ENCODE measurements at regions not wholly inside any gene's neighbourhood (a gene's known extent, or its start where the extent isn't known, plus 50 kb on each side); places are given as distances from the start of the nearest gene placed in this dataset.

DNA sequence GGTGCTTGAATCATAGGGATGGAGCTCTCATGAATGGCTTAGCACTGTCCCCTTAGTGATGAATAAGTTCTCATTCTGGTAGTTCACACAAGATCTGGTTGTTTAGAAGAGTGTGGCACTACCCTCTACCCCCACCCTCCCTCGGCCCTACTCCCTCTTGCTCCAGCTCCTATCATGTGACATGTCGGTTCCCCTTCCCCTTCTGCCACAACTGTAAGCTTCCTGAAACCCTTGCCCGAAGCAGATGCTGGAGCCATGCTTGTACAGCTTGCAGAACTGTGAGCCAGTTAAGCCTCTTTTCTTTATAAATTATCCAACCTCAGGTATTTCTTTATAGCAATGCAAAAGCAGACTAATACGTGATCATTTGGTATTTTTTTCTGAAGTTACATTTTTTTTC is 1012.6 kb downstream of the BCL11A start:
- peak; percentile 0 to 35 (median 18) for DNase-seq

DNA sequence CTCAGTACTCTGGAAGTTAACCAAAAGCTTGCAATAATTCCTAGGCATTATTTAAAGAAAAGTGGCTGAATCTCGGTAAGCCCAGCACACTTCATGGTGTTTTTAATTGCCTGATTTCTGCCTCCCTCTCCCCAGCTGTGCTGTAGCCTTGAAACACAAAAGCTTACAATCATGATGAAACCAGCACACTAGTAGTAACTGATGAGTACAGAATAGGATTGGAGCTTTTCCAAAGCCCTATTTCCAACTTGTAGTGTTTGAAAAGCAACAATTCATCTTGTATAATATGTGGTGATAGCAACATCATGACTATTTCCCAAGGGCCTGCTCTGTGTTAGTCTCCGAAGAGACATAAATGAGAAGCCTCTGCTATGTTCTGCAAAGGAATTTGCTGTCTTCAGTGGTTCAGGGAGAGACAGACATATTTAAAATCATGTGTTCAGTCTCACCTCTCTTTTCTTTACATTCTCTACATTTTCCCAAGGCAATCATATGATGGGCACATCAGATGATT is 1015.0 kb downstream of the BCL11A start:
- DNase-seq = no peak

DNA sequence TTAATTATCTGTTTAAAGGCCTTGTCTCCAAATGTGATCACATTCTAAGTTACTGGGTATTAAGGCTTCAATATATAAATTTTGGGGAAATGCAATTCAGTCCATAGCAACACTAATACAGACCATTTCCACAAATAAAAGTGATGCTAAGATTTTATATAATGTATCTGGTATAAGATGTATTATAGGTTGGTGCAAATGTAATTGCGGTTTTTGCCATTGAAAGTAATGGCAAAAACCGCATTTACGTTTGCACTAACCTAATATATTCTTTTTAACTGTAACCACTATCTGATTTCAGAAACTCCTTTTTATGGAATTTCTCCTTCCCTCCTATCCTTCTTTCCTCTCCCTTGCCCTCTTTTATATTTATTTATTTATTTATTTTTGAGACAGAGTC is 1020.6 kb downstream of the BCL11A start:
- DNase-seq = no peak

DNA sequence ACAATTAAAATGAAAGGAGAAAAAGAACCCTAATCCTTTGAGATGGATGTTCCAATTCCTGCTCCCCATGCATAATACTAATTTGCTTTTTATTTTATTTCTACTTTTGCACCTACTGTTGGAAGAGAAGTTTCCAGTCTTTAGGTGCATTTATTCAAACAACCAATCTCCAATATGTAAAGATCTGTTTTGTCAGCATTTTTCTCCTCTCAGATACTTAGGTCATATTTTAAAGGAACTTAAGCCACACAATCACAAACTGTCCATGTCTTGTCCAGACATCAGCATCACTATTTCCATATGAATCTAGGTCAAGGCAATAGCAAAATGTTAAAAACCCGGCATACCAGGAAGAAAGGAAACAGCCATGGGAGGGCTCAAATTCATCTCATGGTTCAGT is 1023.2 kb downstream of the BCL11A start:
- DNase-seq = no peak

DNA sequence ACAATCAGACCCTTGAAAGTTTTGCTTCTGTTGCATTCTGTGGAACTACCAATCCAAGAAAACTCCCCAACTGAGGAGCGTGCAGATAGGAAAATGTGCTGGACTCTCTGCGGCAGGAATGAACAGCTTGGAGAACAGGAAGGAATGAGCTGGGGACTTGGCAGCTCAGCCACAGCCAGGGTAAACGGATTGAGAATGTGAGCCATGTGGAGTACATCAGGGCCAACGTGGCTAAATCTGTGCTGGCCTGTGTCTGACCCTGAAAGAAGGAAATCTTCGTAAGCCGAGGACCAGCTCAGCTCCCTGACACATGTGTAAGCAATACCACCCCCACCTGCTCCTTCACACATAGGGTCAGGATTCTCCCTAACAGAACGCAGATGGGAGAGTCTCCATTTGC is 1023.7 kb downstream of the BCL11A start:
- DNase-seq = no peak

DNA sequence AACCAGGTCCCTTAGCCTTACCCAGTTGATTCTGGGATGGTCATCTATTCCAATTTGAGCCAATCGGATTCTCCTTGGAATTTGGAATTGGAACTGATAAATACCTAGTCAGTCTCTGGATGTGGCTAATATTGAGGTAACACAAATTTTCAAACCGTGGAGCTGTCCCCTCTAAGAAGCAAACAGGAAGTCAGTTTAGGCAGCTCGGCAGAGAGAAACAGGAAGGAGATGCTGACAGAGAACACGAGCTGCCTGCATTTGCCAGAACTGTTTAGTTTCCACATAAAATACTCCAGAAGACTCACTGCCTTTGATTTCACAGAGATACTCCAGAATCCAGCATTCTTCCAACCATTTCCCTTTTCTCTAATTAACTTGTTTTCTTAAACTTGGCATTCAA is 1024.9 kb downstream of the BCL11A start:
- DNase-seq = peak in 3 of 4 experiments; percentile 4 to 27 (median 11)

DNA sequence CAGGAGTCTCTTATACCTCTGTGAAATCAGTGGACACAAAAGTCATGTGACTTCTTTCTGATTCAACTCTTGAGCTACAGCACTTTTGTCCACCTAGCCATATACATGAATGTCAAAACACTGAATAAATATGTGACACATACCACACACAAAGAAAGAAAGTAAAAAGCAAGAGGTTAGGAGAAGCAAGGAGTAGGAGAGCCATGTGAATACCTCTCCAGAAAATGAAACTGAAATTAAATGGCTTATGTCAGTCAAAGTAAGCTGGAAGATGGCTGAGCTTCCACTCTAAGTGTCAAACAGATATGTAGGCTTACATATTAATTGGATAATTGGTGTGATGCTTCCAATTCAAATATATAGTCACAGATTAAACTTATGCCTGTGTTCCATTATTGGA is 1050.5 kb downstream of the BCL11A start:
- no peak for DNase-seq

DNA sequence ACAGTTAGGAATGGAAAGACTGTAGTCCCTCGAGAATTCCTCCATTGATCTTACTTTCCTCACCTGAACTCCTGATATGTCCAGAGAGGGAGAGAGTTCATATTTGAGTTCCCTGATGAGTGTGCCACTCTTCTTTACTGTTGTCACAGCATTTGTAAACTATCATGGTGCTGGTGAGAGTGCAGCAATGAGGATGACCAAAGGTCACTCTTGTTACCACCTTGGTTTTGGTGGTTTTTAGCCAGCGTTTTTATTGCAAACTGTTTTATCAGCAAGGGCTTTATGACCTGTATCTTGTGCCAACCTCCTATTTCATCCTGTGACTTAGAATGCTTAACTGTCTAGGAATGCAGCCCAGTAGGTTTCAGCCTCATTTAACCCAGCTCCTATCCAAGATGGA is 1062.5 kb downstream of the BCL11A start:
- no peak for DNase-seq

DNA sequence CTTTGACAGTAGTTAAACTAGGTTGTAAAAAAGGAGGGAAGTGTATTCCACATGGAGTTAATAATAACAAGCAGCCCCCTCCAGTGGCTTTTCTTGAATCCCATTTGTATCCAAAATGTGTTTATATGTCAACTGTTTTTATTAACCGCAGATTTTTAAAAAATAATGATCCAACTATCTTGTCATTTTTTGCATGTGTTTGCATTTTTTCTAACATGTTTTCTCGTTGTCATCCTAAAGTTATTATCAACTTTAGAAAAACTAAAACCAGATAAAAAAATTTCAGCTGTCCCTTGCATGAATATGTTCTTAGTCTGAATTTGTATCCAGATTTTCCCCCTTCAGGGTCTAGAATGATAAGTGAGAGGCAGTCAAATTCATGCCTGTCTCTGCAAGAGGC is 1063.3 kb downstream of the BCL11A start:
- DNase-seq = no peak

DNA sequence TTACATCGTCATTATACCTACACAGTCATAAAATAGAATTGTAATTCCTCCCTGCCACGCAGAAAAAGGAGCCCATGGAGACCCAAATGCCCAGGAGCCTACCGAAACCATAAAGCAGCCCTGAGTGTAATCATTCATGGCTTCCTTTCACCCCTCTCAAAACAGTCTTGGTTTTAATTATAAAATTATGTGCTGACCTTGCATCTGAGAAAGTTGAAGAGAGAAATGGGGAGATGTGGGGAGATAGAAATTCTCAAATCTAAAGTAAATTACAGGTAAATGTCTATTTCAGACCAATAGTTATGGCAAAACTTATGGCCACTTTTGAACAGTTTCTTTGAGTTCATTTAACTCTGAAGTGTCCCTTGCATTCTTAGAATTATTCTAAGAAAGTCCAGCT is 1068.8 kb downstream of the BCL11A start:
- no peak for DNase-seq

DNA sequence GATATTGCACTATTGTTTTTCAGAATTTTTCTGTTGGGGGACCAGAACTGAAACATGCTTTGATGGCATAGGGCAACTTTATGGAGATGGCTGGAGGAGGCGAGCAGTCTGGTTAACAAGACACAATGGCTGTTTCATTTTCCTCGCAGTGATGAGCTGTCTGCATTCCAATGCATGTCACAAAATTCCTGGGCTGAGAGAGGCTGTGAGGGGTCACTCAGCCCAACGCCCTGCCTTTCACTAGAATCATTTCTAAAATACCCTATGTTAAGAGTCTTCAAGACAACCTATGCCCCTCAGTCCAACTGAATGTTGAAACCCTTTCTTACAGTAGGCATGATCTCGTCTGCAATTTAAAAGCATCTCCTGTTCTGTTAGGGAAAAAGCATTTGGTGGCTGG is 1090.0 kb downstream of the BCL11A start:
- DNase-seq = no peak

DNA sequence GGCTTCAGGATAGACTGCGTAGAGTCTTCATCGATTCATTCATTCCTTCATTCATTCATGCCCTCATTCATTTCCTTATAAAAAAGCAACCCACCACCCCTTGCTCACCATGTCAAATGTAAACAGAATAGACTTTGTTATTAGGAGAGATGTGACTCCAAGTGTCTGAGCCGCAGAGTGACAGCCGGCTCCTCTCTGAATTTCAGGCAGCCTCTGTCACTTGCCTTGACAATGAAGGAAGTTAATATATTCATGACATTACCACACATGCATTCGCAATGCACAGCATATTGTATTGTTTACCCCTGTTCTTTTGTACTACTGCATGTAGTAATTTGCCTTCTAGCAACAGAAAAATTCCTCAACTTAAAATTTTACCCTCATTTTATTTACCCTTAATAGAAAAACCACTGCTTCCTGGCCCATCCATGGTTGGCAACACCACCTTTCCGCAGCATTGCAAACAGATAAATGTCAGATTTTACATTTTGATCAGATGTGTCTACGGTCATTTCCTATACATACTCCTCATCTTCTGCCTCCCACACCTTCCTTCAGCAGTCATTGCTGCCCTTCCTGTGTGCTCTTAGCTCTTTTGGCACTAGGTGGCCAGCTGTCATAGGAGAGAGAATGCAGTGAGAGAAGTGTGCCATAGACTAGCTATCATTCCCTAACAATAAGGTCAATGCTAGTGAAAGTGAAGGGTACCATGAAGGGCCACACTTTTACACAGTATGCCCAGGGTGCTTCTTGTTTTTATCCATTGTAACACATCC is 1090.8 kb downstream of the BCL11A start:
- peak in 3 of 4 experiments; percentile 2 to 10 (median 3) for DNase-seq

DNA sequence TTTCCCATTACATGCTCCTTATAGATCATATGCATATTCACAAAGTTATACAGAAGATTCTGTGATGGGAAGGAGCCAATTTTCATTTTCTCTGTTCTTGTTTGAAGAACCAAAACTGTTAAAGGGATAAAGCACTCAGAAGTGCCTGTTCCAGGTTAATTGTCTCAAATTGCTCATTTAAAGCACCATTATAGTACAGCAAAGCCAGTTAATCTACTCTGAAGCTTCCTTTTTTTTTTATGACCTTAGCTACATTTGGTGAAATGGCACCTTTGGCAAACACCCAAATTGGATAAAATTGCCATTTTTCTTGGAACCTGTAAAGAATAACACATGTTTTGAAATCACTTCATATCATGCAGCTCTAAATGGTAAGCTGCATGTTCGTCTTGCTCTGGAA is 1092.3 kb downstream of the BCL11A start:
- DNase-seq = no peak

DNA sequence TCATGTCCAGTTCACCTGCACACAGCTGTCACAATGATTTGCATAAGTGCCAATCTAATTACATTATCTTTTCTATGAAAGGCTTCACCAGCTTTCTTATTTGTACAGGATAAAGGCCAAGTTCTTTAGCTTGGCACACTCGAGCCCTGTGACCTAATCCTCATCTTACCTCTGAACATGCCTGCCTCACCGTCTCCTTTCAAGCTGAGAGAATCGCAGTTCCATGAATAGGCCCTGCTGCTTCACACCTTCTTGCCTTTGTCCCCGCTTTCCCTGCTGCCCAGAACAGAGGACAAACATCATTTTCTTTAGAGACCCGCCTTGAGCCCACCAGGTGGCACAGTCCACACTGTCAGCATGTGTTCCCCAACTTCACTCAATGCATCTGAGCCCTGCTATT is 1094.7 kb downstream of the BCL11A start:
- no peak for DNase-seq

DNA sequence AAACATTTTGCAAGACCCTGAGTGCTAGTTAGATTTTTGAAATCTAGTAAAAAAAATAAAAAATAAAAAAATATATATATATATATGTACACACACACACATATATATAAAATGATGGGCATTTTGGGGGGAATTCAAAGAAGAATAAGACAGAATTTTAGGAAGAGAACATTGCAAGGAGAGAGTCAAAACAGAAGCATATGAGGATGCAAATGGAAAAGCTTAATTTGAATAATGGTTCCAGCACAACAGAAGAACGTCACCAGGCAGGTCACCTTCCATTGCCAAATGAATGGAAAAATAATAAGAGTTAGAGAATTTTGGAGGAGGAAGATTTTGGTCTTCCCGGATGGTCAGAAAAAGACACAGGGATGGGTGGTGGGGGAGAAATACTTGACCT is 1097.2 kb downstream of the BCL11A start:
- no peak for DNase-seq

DNA sequence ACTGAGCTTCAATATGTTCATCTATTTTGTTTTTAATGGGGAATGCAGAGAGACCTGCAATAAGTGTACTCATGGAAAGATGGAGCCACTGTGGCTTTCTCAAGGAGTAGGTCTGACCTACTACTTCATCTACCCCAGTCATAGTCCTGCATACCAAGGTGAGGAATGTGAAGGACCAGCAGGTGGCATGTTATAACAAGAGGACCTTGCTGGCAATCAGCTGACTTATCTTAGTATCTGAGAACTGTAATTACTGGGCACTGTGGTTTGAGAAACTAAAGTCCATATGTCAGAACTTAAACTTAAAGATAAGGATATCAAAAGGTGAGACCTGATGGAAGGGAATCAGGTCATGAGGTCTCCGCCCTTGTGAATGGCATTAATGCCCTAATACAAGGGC is 1104.2 kb downstream of the BCL11A start:
- DNase-seq = peak in 3 of 4 experiments; percentile 3 to 21 (median 18)

DNA sequence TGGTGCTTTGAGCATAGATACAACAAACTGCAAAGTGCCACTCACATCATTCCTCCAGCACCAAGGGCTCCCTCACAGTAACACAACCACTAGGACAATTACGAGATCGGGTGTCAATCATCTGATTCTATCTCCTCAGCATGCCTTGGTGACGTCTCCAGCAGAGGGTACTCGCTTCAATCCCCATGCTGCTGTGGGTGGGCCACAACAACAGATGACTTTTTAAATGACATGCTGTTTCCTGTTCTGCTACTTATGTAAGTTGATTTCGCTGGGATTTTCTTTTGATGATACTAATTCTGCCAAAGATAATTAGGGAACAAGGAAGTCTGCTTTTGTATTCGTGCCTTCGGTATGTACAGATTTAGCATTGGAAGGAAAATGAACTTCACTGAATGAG is 1113.0 kb downstream of the BCL11A start:
- no peak for DNase-seq

DNA sequence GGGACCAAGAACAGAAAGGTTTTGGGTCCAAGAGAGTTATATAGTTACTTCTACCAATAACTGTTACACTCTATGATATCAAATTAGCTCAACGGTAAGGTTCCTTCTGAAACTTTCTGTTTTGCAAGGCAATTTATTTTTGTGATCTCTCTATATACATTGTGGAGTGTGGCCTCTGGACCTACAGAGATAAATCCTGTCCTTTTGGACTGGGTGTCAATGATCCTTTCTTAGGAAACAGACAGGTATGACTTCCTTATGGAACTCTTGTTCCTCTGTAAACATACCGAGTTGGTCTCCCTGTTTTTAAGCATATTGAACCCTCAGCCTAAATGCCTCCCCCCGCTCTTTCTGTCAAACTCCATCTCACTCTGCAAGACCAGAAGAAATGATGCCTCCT is 1117.8 kb downstream of the BCL11A start:
- DNase-seq = no peak

DNA sequence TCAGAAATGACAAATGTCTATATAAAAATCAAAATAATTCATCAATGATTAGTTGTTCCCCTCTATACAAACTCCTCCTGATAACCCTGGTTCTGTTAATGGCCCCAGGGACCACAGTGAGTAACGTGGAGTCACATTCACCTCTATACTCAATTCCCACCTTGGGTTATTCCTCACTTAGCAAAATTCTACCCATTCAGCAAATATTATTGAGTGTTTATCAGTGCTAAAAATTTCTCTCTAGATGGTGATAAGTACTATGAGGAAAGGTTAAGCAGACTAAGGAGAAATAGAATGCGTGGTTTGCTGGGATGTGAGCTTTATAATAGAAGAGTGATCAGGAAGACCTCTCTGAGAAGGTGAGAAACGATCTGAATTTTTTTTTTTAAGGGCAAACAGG is 1124.5 kb downstream of the BCL11A start:
- DNase-seq = no peak

DNA sequence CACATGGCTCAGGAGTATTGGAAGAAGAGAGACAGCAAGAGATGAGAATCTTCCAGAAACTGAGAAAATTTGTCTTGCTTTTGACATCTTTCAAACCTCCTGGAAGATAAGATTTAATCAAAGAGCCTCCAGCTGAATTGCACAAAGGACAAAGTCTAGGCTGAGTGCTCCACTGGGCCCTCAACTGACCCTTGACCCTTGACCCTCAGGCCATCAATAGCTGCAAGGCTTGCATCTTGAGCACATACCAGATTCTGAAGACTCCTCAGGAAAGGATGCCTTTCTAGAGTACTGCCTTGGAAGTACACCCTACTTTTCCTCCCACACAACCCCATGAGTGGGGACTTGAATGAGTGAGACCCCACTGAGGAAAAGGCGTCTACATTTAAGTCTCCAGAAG is 1125.5 kb downstream of the BCL11A start:
- DNase-seq = no peak

DNA sequence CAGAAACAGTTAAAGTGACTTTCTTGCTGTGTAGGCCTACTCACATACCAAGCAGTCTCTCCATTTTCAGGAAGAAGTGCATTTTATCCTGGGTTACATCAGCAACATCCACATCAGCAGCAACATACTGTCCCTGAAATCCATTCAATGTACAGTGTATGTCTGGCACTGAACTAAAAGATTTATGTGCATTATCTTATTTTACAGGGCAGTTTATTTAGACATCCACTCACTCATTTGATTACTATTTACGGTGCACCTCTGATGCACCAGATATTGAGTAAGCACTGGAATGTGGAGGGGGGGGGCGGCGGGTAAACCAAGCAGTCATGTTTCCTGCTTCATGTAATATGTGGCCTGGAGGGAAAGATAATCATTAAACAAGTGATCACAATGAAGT is 1128.2 kb downstream of the BCL11A start:
- DNase-seq = no peak

DNA sequence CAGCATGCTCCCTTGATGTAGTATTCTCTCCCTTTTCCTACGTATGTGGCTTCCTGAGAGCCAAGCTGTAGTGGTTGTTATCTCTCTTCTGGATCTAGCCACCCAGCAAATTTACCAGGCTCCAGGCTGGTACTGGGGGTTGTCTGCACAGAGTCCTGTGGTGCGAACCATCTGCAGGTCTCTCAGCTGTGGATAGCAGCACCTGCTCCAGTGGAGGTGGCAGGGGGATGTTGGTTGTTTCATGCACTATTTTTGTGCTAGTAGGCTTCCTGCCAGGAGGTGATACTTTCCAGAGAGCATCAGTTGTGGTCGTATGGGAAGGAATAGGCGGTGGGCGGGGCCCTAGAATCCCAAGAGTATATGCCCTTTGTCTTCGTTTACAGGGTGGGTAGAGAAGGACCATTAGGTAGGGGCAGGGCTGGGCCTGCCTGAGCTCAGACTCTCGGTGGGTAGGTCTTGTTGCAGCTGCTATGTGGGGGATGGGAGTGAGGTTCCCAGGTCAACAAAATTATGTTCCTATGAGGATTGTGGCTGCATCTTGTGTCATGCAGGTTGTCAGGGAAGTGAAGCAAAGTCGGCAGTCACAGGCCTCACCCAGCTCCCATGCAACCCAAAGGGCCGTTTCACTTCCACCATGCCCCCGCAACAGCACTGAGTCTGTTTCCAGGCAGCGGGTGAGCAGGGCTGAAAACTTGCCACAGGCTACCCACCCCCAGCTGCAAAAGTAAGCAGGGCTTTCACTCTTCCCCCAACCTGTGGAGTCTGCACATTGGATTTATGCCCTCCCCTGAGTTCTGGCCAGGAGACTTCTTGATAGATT is 1139.5 kb downstream of the BCL11A start:
- no peak for DNase-seq

DNA sequence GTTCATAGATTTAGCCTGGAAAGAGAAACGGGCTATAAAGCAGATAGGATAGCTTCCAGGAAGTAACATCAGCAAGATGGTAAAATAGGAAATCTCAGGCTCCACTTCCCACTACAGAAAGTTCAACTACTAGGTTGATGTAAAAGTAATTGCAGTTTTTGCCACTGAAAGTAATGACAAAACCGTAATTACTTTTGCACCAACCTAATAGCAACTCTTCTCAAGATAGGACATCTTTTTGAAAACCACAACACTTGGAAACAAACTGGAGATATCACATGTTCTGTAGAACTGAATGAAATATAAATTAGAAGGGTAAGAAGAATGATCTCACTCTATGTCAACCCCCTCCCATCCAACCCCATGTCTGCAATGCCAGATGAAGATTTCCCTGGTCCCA is 1154.3 kb downstream of the BCL11A start:
- DNase-seq = no peak

DNA sequence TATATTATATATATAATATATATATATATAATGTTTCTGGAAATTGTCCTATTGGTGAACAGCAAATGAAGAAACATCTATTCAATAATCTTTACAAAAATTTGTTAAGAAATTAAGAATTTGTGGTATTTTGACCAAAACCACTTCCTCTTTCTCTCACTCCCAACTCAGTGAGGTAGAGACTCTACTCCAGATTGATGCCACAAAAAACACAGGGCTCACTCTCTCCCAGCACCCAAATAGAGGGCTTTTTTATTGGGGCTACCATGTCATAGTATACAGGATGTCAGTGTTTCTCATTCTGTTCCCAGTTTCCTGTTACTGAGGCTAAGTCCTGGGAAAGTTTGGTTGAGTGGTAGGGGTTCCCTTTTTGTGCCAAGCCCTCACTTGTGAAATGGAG is 1155.4 kb downstream of the BCL11A start:
- peak in 1 of 4 experiments; percentile 1 for DNase-seq
